Ovary (tissue), 3 donors: ENCODE measurements at regions not wholly inside any gene's neighbourhood (a gene's known extent, or its start where the extent isn't known, plus 50 kb on each side); places are given as distances from the start of the nearest gene placed in this dataset.

Experiments
- CTCF ChIP-seq, 3 donors: fragments of 450-650 bp in 2 of 3; fragments of 200-600 bp in 1 of 3; IDR thresholded peaks; one replicate each; pipeline versions ENCODE4 v1.5.1 to v1.8.0; 2016 to 2022; ENCODE audit warnings: antibody characterized with exemption in 3 of 3, mild to moderate bottlenecking in 1 of 3
- POLR2A ChIP-seq: fragments of 450-650 bp; IDR thresholded peaks from one replicate; pipeline ENCODE4 v1.6.1; 2017; ENCODE audit warnings: antibody characterized with exemption, mild to moderate bottlenecking, moderate library complexity
- donor health status: DM: no; HTN: no; CAD: no.

GRCh38 chr3:152667267-152667666, 167.7 kb upstream of the P2RY1 start:
- no peak for TF ChIP-seq CTCF (IDR thresholded peaks at IDR 0.05)
- no peak for TF ChIP-seq POLR2A
